H1 (cell line): ENCODE measurements at regions not wholly inside any gene's neighbourhood (a gene's known extent, or its start where the extent isn't known, plus 50 kb on each side); places are given as distances from the start of the nearest gene placed in this dataset.

ENCODE experiments used
- CTCF ChIA-PET: fragments of 300-600 bp; sonication (Branson Sonifier 250); formaldehyde crosslinking; loops from one replicate; lab custom pipeline; 2021; ENCODE audit not compliant: partially characterized antibody; lab: Charles Lee
- POLR2A ChIA-PET: fragments of 300-600 bp; sonication (Branson Sonifier 250); formaldehyde crosslinking; loops from one replicate; lab custom pipeline; 2021; ENCODE audit warnings: inconsistent platforms; ENCODE audit not compliant: partially characterized antibody; lab: Charles Lee
- DNase-seq, 2 experiments: peaks; one replicate each; pipeline versions ENCODE4 v3.0.0 to v3.0.0-alpha.2; 2010 to 2022; ENCODE audit warnings: low spot score in 2 of 2, low read depth in 1 of 2, mixed read lengths in 1 of 2
- FAIRE-seq: peaks from 2 replicates; lab custom pipeline; 2011; peaks lifted over from hg19 to GRCh38; lab: Jason Lieb, UNC
- H2AFZ ChIP-seq: 2 replicates; pipeline ENCODE4 v1.8.1; 2012; ENCODE audit warnings: low read length, inconsistent platforms
- H2AK5ac ChIP-seq: 2 replicates; pipeline ENCODE4 v1.6.1; 2013; ENCODE audit warnings: low read depth, low read length
- H2BK120ac ChIP-seq: replicated peaks from 2 replicates; pipeline ENCODE3; 2013; ENCODE audit warnings: low read depth, low read length, inconsistent platforms
- H2BK12ac ChIP-seq: 2 replicates; pipeline ENCODE4 v1.6.1; 2013; ENCODE audit warnings: low read depth, low read length
- H2BK15ac ChIP-seq: 2 replicates; pipeline ENCODE4 v1.6.1; 2013; ENCODE audit warnings: low read length
- H2BK20ac ChIP-seq: 2 replicates; pipeline ENCODE4 v1.6.1; 2013; ENCODE audit warnings: low read length
- H2BK5ac ChIP-seq: 2 replicates; pipeline ENCODE4 v1.6.1; 2013; ENCODE audit warnings: low read depth, low read length
- H3K14ac ChIP-seq: 2 replicates; pipeline ENCODE4 v1.6.1; 2013; ENCODE audit warnings: inconsistent platforms; ENCODE audit not compliant: insufficient read length
- H3K18ac ChIP-seq: 2 replicates; pipeline ENCODE4 v1.6.1; 2013; ENCODE audit warnings: low read length; ENCODE audit errors: extremely low read depth
- H3K23ac ChIP-seq: 2 replicates; pipeline ENCODE4 v1.6.1; 2013; ENCODE audit warnings: inconsistent platforms; ENCODE audit not compliant: insufficient read length
- H3K23me2 ChIP-seq: 2 replicates; pipeline ENCODE4 v1.6.1; 2013; ENCODE audit warnings: low read depth, low read length
- H3K27ac ChIP-seq: 2 replicates; pipeline ENCODE4 v1.6.1; 2011; ENCODE audit warnings: low read depth, low read length, inconsistent platforms
- H3K27me3 ChIP-seq, 4 experiments: replicated peaks in 1 of 4; 1 replicate in 1 of 4; 2 replicates in 3 of 4; pipeline versions ENCODE4 v1.6.1 to v1.8.1; 2011 to 2013; ENCODE audit warnings: low read length in 3 of 4, mild to moderate bottlenecking in 3 of 4, inconsistent platforms in 2 of 4, mixed read lengths in 2 of 4, moderate library complexity in 1 of 4; ENCODE audit not compliant: control insufficient read depth in 3 of 4, insufficient read depth in 3 of 4; ENCODE audit errors: extremely low read depth in 1 of 4
- H3K36me3 ChIP-seq, 4 experiments: 2 replicates each; pipeline versions ENCODE4 v1.6.1 to v1.8.1; 2011 to 2013; ENCODE audit warnings: mild to moderate bottlenecking in 4 of 4, low read length in 3 of 4, moderate library complexity in 2 of 4, control low read depth in 1 of 4, inconsistent platforms in 1 of 4; ENCODE audit not compliant: insufficient read depth in 4 of 4, control insufficient read depth in 2 of 4
- H3K4ac ChIP-seq: replicated peaks from 2 replicates; pipeline ENCODE3; 2013; ENCODE audit warnings: low read length, low read depth, mixed read lengths, inconsistent platforms; ENCODE audit not compliant: insufficient read length
- H3K4me1 ChIP-seq, 4 experiments: replicated peaks in 1 of 4; 1 replicate in 1 of 4; 2 replicates in 3 of 4; pipeline versions ENCODE4 v1.6.1 to v1.8.1; 2011 to 2013; ENCODE audit warnings: low read length in 3 of 4, inconsistent platforms in 2 of 4, mixed read lengths in 1 of 4; ENCODE audit not compliant: insufficient read depth in 4 of 4, control insufficient read depth in 3 of 4
- H3K4me2 ChIP-seq, 2 experiments: 2 replicates each; pipeline versions ENCODE4 v1.6.1 to v1.8.1; 2011 to 2013; ENCODE audit warnings: low read depth in 2 of 2, low read length in 2 of 2, control low read depth in 1 of 2, inconsistent platforms in 1 of 2, mild to moderate bottlenecking in 1 of 2; ENCODE audit not compliant: insufficient read depth in 1 of 2
- H3K4me3 ChIP-seq, 4 experiments: fragments of 200-600, 300-600 bp in 1 of 4; sonication (generic), shearing (Covaris generic), sonication (Bioruptor Twin) in 1 of 4; 2 replicates each; pipeline versions ENCODE4 v1.5.1 to v1.8.1; 2011 to 2016; ENCODE audit warnings: low read length in 4 of 4, low read depth in 3 of 4, control low read depth in 2 of 4, inconsistent platforms in 2 of 4, mild to moderate bottlenecking in 2 of 4, mixed read lengths in 1 of 4, moderate library complexity in 1 of 4; ENCODE audit not compliant: insufficient read depth in 2 of 4; ENCODE audit errors: extremely low read depth in 1 of 4
- H3K56ac ChIP-seq: replicated peaks from 2 replicates; pipeline ENCODE3; 2013; ENCODE audit warnings: low read depth, mild to moderate bottlenecking, mixed read lengths, low read length, inconsistent platforms; ENCODE audit not compliant: insufficient read length
- H3K79me1 ChIP-seq: 2 replicates; pipeline ENCODE4 v1.6.1; 2013; ENCODE audit warnings: low read depth, low read length, control low read depth
- H3K79me2 ChIP-seq, 2 experiments: 2 replicates each; pipeline versions ENCODE4 v1.6.1 to v1.8.1; 2012 to 2013; ENCODE audit warnings: low read length in 2 of 2, mild to moderate bottlenecking in 2 of 2, inconsistent platforms in 1 of 2; ENCODE audit not compliant: insufficient read depth in 2 of 2, control insufficient read depth in 1 of 2
- H3K9ac ChIP-seq, 4 experiments: replicated peaks in 1 of 4; 1 replicate in 1 of 4; 2 replicates in 3 of 4; pipeline versions ENCODE4 v1.6.1 to v1.8.1; 2011 to 2013; ENCODE audit warnings: low read depth in 3 of 4, low read length in 3 of 4, control low read depth in 2 of 4, mild to moderate bottlenecking in 2 of 4, moderate library complexity in 2 of 4, inconsistent platforms in 1 of 4; ENCODE audit errors: extremely low read depth in 1 of 4
- H3K9me3 ChIP-seq, 2 experiments: 2 replicates each; pipeline versions ENCODE4 v1.6.1 to v1.8.1; 2012 to 2013; ENCODE audit warnings: mild to moderate bottlenecking in 2 of 2, moderate library complexity in 2 of 2, control low read depth in 1 of 2, inconsistent platforms in 1 of 2, low read depth in 1 of 2, low read length in 1 of 2, mixed read lengths in 1 of 2; ENCODE audit not compliant: insufficient read depth in 2 of 2
- H4K20me1 ChIP-seq, 2 experiments: replicated peaks in 1 of 2; 2 replicates each; pipeline versions ENCODE3 to v1.8.1; 2011 to 2013; ENCODE audit warnings: inconsistent platforms in 2 of 2, low read length in 2 of 2, mild to moderate bottlenecking in 1 of 2; ENCODE audit not compliant: insufficient read depth in 2 of 2, control insufficient read depth in 1 of 2
- H4K5ac ChIP-seq: 2 replicates; pipeline ENCODE4 v1.6.1; 2013; ENCODE audit warnings: low read length, low read depth, mixed read lengths, inconsistent platforms; ENCODE audit not compliant: insufficient read length
- H4K8ac ChIP-seq: 2 replicates; pipeline ENCODE4 v1.8.0; 2013; ENCODE audit warnings: mild to moderate bottlenecking, moderate library complexity, low read length, inconsistent platforms; ENCODE audit not compliant: insufficient read depth; ENCODE audit errors: extremely low read depth
- H4K91ac ChIP-seq: replicated peaks from 2 replicates; pipeline ENCODE3; 2013; ENCODE audit warnings: low read length, mixed read lengths, inconsistent platforms; ENCODE audit not compliant: insufficient read length
- CEBPB ChIP-seq: IDR thresholded peaks from 2 replicates; pipeline ENCODE4 v1.6.1; 2012; ENCODE audit warnings: low read depth, low read length
- SIN3A ChIP-seq, 2 experiments: IDR thresholded peaks in 1 of 2; conservative IDR thresholded peaks in 1 of 2; 2 replicates each; pipeline ENCODE4 v1.6.1; 2011 to 2012; ENCODE audit warnings: low read length in 2 of 2, improper control_type of control experiment in 1 of 2, low read depth in 1 of 2, mild to moderate bottlenecking in 1 of 2
- WGBS, 2 experiments: shearing (Covaris generic) in 1 of 2; methylation state at CpG; one replicate each; pipeline versions ENCODE4 v1.1.6 to v1.1.7; 2013 to 2015; ENCODE audit warnings: low lambda C conversion rate in 2 of 2, mixed read lengths in 2 of 2, inconsistent platforms in 1 of 2, low coverage in 1 of 2, missing lambda C conversion rate in 1 of 2; ENCODE audit not compliant: insufficient replicate concordance in 2 of 2, insufficient coverage in 1 of 2, insufficient read length in 1 of 2; ENCODE audit errors: extremely low coverage in 1 of 2, missing lambda C conversion rate in 1 of 2; 5-methylcytosine and 5-hydroxymethylcytosine counted together

GRCh38 chr4:138669479-138670315 is 345.9 kb upstream of the NOCT start:
- Histone ChIP-seq H4K91ac (no peak overlapping the region), H2BK15ac (no peak overlapping the region), H3K9ac (no peak overlapping the region), H3K14ac (no peak overlapping the region), H4K20me1 (no peaks in the 10 kb centered on the region), H4K8ac (no peak overlapping the region), H3K4me3 (no peak overlapping the region), H2BK20ac (no peak overlapping the region), H3K23me2 (no peaks in the 10 kb centered on the region), H3K36me3 (no peaks in the 10 kb centered on the region), H3K23ac (no peak overlapping the region), H3K4me2 (no peak overlapping the region), H3K56ac (no peak overlapping the region), H4K5ac (no peak overlapping the region), H3K79me1 (no peaks in the 10 kb centered on the region), H3K79me2 (no peaks in the 10 kb centered on the region), H2BK5ac (no peak overlapping the region), H3K27me3 (0 out of 7 replicates have a peak, but pooled peaks cover 0 to 2% (median 0%) of the 10 kb centered on the region in 4 experiments), H3K9me3 (no peaks in the 10 kb centered on the region), H2AK5ac (no peak overlapping the region), H3K18ac (no peak overlapping the region), H3K4ac (no peak overlapping the region), H2BK120ac (no peak overlapping the region), H3K27ac (no peak overlapping the region), H3K4me1 (peaks cover 0 to 11% (median 3%) of the 10 kb centered on the region in 4 experiments; a peak in 5 of 7 replicates), H2AFZ (no peak overlapping the region; the same call in 1 of the 2 replicates), H2BK12ac (no peak overlapping the region)
- no peak for DNase-seq
- POLR2A ChIA-PET: no interaction called here
- TF ChIP-seq SIN3A (conservative IDR thresholded peaks at IDR 0.05 in 1 of 2, IDR thresholded peaks at IDR 0.05 in 1 of 2; ENCODE audit: low read depth in 1 of 2, low read length in 2 of 2): no peak
- no peak for TF ChIP-seq CEBPB
- CTCF ChIA-PET: interaction anchor here (1.0 to 2.9 kb wide), 4 partner anchors 9 to 146 kb away, joined by 3 to 13 read pairs (median 3); no protein-coding TSS in a partner anchor
- 90% methylated on average over 6 of the region's 6 CpGs; no CpG with 5 or more reads in 1 of the 2 experiments for WGBS, 2 experiments
- no peak for FAIRE-seq
